Testis (tissue), 2 donors: ENCODE measurements at regions not wholly inside any gene's neighbourhood (a gene's known extent, or its start where the extent isn't known, plus 50 kb on each side); places are given as distances from the start of the nearest gene placed in this dataset.

Experiments used
- DNase-seq: peaks from one replicate; pipeline ENCODE4 v3.0.0-alpha.2; 2019
- H3K27ac ChIP-seq, 2 donors: fragments of 200-600 bp; sonication (generic); one replicate each; pipeline ENCODE4 v1.5.1; 2019
- H3K27me3 ChIP-seq: fragments of 200-600 bp; sonication (generic); one replicate; pipeline ENCODE4 v1.5.1; 2019
- H3K36me3 ChIP-seq: fragments of 200-600 bp; sonication (generic); one replicate; pipeline ENCODE4 v1.5.1; 2017; ENCODE audit warnings: low read depth; ENCODE audit errors: missing control alignments
- H3K4me1 ChIP-seq: fragments of 200-600 bp; sonication (generic); one replicate; pipeline ENCODE4 v1.5.1; 2019
- H3K4me3 ChIP-seq, 2 donors: fragments of 200-600 bp; sonication (generic); one replicate each; pipeline ENCODE4 v1.5.1; 2017 to 2019
- H3K9me3 ChIP-seq: fragments of 200-600 bp; sonication (generic); one replicate; pipeline ENCODE4 v1.5.1; 2017
- CTCF ChIP-seq, 3 experiments: fragments of 450-650 bp in 2 of 3; fragments of 200-600 bp in 1 of 3; sonication (generic) in 1 of 3; IDR thresholded peaks; one replicate each; pipeline ENCODE4 v1.5.1; 2016 to 2019; ENCODE audit warnings: antibody characterized with exemption in 3 of 3, mild to moderate bottlenecking in 2 of 3, moderate library complexity in 1 of 3
- POLR2A ChIP-seq: fragments of 450-650 bp; IDR thresholded peaks from one replicate; pipeline ENCODE4 v1.6.1; 2017; ENCODE audit warnings: antibody characterized with exemption, mild to moderate bottlenecking, moderate library complexity
- WGBS, 2 donors: methylation state at CpG; one replicate each; pipeline ENCODE4 v1.1.5; 2018; 5-methylcytosine and 5-hydroxymethylcytosine counted together
- intact Hi-C: fragments of 100-400 bp; cut with DNase I; formaldehyde crosslinking; loops from one replicate; pipeline ENCODE4 v1.15.1; 2023; ENCODE audit warnings: low total_unique reads

- Histone ChIP-seq H3K36me3 (no peaks in the 10 kb centered on the region), H3K27me3 (no peaks in the 10 kb centered on the region), H3K27ac (no peak overlapping the region), H3K4me1 (no peaks in the 10 kb centered on the region), H3K4me3 (no peak overlapping the region), H3K9me3 (no peaks in the 10 kb centered on the region)
- intact Hi-C loops, result no loop called here
- TF ChIP-seq CTCF (IDR thresholded peaks at IDR 0.05) (no peak), POLR2A (no peak)
- DNase-seq, result no peak
- WGBS, 2 donors, result 77 to 82% methylated on average over 4 of the region's 4 CpGs
These were observed 102.0 kb upstream of the CLSTN2 start for GRCh38 chr3:139832998-139833397.

- DNase-seq, result no peak
- Histone ChIP-seq H3K4me1 (no peaks in the 10 kb centered on the region), H3K27ac (no peak overlapping the region), H3K27me3 (no peaks in the 10 kb centered on the region), H3K36me3 (no peaks in the 10 kb centered on the region), H3K9me3 (no peaks in the 10 kb centered on the region), H3K4me3 (no peak overlapping the region)
- 29 to 40% methylated on average over 11 of the region's 11 CpGs for WGBS, 2 donors
- no peak for TF ChIP-seq POLR2A
- no peak for TF ChIP-seq CTCF (IDR thresholded peaks at IDR 0.05)
- intact Hi-C loops, result no loop called here
These were observed 104.2 kb upstream of the CLSTN2 start for GRCh38 chr3:139830817-139831216.

- no peak overlapping the region for H3K27ac ChIP-seq
- no peak for TF ChIP-seq POLR2A
- no peak for TF ChIP-seq CTCF (IDR thresholded peaks at IDR 0.05)
- DNase-seq, result no peak
- WGBS, 2 donors, result 80 to 97% methylated on average over 1 of the region's 1 CpG
- no peaks in the 10 kb centered on the region for H3K27me3 ChIP-seq
- no peaks in the 10 kb centered on the region for H3K9me3 ChIP-seq
- intact Hi-C loops, result no loop called here
- no peak overlapping the region for H3K4me3 ChIP-seq
- H3K4me1 ChIP-seq, result no peaks in the 10 kb centered on the region
- no peaks in the 10 kb centered on the region for H3K36me3 ChIP-seq
These were observed 107.2 kb upstream of the CLSTN2 start for GRCh38 chr3:139827833-139828232.

- 84 to 89% methylated on average over 3 of the region's 3 CpGs for WGBS, 2 donors
- TF ChIP-seq POLR2A, result no peak
- no peak for TF ChIP-seq CTCF (IDR thresholded peaks at IDR 0.05)
These were observed 110.1 kb upstream of the CLSTN2 start for GRCh38 chr3:139824864-139825263.

GRCh38 chr3:139814646-139815045 is 120.3 kb upstream of the CLSTN2 start:
- Histone ChIP-seq H3K4me3 (no peak overlapping the region), H3K27me3 (no peaks in the 10 kb centered on the region), H3K9me3 (no peaks in the 10 kb centered on the region), H3K36me3 (no peaks in the 10 kb centered on the region), H3K27ac (no peak overlapping the region), H3K4me1 (no peaks in the 10 kb centered on the region)
- intact Hi-C loops, result no loop called here
- DNase-seq, result no peak
- WGBS, 2 donors, result 90 to 91% methylated on average over 7 of the region's 7 CpGs
- TF ChIP-seq POLR2A (no peak), CTCF (IDR thresholded peaks at IDR 0.05) (no peak)

More at GRCh38 chr3:139824864-139825263, 110.1 kb upstream of the CLSTN2 start:
- intact Hi-C loops, result no loop called here
- no peaks in the 10 kb centered on the region for H3K4me1 ChIP-seq
- H3K27ac ChIP-seq, result no peak overlapping the region
- H3K27me3 ChIP-seq, result no peaks in the 10 kb centered on the region
- H3K4me3 ChIP-seq, result no peak overlapping the region
- DNase-seq, result no peak
- no peaks in the 10 kb centered on the region for H3K36me3 ChIP-seq
- H3K9me3 ChIP-seq, result no peaks in the 10 kb centered on the region
